LHCN-M2 (cell line): ENCODE measurements at regions not wholly inside any gene's neighbourhood (a gene's known extent, or its start where the extent isn't known, plus 50 kb on each side); places are given as distances from the start of the nearest gene placed in this dataset.
"Not testable (repeated sequence)": the region's sequence is repeated elsewhere in the genome, so short reads cannot be mapped to it uniquely, and the experiment has no call there.

Source experiments
- DNase-seq: peaks from one replicate; pipeline ENCODE4 v3.0.0-alpha.2; 2012; ENCODE audit warnings: low read depth

- no peak for DNase-seq
Observed at GRCh38 chr4:163273922-163274321, 58.5 kb downstream of the NPY1R start.

- DNase-seq: no peak
Observed at GRCh38 chr4:163273203-163273602, 59.2 kb downstream of the NPY1R start.

- no peak for DNase-seq
Observed at GRCh38 chr4:163271555-163272127, 60.8 kb downstream of the NPY1R start.

DNA sequence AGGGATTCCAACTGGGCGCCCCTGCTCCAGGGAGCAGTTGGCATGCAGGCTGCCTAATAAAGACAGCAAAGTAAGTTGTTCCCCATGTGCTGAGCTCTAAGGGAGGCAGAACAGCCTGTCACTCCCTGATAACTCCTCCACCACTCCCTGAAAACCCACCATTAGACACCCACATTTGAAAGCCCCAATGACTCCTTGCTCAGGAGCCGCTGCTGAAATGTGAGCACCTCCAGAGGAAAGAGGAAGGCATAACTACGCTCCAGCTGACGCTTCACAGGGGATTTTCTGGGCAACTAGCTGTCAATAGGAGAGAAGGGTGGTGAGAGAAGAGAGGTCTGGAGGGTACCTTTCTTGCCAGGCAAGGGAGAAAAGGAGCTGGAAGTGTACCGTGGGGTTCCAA is 62.5 kb downstream of the NPY1R start:
- no peak for DNase-seq

DNA sequence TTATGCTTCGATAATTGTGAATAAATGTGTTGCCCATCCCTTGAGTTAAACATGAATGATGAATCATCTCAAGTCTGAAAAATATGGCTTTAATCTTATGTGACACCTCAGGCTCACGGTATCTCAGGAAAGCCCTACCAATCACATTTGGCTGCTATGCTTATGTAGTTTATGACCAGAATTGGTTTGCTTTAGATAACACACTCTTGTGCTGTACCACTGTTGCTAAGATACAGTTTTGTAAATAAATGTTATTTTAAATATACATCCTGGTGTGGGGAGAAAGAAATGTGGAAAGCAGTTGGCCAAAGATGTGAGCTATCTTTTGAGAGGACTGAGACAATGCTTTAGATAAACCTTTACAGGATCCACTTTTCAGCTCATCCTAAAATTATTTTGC is 63.2 kb downstream of the NPY1R start:
- no peak for DNase-seq

DNA sequence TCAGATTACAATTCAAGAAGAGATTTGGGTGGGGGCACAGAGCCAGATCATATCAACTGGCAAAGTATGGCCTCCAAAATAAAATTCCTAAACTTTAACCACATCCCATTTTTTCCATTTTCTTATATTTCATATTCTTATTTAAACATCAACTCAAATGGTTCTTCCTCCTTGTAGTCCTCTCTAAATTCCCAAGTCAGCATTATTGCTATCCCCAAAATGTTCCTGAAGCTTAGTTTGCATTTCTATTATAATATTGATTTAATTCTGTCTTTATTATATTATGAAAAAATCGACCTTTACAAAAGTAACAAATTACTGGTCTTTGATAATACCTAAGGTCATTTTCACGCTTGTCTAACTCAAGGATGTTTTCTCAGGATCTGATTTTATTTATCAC is 67.5 kb downstream of the NPY1R start:
- DNase-seq: no peak

DNA sequence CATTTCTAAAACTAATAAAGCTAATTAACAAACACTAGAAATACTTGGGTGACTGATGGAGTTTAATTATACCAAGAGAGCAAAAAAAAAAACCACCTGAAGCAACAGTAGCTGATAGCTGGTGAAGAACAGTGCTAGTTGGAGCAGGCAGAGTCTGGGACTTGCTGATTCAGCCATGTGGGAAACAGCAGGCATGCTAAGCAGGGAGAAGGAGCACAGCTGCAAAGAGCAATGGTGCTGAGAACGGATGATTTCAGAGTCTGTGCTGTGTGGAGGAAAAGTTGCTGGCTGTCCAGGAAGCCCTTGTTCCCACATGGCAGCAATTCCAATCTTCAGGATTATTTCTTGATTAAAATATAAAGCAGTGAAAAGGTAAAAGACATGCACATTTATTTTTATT is 68.8 kb downstream of the NPY1R start:
- peak; percentile 3 for DNase-seq

- no peak for DNase-seq
Observed at GRCh38 chr4:163256680-163257343, 75.6 kb downstream of the NPY1R start.

DNA sequence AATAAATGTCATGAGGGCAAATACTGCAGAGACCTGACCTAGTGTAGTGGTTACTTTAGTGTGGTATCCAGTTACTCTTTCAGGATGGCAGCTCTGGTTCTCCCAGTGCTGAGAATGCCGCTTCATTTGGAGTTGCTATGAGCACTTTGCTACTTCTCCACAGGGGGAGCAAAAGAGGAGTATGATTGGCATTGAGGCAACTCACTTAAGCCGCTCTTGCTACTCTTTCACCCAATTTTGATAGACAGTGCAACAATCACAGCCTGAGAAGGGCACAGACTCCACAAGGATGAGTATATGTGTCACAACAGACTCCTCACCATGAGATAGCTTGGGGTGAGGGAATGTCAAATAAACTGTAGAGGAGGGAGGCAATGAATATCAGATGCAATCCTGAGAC is 81.2 kb downstream of the NPY1R start:
- DNase-seq: peak; percentile 3

DNA sequence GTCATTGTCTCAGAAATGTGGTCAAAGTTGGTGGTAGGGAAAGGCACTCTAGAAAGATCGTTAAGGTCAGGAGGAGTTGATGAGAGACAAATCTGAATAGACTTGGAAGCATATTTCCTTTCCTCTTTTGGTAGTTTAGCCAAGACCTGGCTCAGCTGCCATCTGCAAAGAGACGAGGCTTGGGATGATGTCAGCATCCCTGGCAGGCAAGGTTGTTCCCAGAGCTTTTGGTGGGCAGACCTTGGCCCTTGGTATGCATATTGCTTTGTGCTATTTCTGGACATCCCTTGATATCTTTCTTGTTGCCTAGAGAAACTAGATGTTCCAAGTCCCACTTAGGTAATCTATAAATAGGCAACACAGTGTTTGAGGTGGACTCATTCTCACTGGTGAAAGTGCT is 82.4 kb upstream of the NAF1 start:
- no peak for DNase-seq

DNA sequence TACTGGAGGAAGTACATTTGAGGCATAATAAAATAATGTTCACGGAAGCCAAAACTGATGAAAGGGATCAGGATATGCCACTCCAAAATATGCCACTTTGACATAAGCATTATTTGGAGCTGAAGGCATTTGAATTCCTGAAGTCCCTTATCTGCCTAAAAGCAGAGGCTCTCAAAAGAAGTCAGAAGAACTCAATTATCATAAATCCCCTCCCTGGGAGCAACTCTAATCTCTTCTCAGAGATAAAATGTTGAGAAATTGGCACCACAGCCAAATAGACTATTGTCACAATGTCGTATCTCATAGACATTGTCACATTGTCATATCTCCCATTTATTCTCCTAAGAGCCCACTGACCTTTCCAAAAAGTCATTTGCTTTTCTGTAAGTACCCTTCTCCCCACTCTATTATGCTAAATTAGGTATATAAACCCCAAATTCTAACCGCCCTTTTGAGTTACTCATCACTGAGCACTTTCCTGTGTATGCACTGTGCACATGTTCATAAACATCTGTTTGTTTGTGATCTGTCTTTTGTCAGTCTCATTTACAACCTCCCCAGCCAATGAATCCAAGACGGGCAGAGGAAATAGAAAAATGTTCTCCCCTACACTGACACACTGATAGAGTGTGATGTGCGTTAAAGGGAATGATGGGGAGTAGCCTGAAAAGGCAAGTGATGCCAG is 78.5 kb upstream of the NAF1 start:
- no peak for DNase-seq

- DNase-seq: no peak
Observed at GRCh38 chr4:163243297-163243981, 76.7 kb upstream of the NAF1 start.

DNA sequence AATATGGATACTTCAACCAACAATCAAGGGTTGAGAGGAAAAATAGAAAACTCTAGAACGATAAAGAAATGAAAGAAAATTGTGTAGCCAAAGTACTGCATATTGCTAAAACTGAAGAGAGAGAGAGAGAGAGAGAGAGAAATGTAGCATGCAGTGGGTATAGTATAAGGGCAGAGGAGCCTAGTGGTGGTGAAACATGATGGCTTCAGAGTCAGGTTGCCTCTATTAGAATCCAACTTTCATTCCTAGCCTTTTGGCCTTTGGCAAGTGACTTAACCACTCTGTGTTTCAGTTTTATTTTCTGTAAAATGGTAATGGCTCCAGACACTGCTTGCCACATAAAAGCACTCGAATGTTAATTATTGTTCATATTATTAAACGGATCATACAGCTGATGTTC is 71.2 kb upstream of the NAF1 start:
- no peak for DNase-seq

- DNase-seq: not testable (repeated sequence)
Observed at GRCh38 chr4:163236389-163236788, 69.7 kb upstream of the NAF1 start.

DNA sequence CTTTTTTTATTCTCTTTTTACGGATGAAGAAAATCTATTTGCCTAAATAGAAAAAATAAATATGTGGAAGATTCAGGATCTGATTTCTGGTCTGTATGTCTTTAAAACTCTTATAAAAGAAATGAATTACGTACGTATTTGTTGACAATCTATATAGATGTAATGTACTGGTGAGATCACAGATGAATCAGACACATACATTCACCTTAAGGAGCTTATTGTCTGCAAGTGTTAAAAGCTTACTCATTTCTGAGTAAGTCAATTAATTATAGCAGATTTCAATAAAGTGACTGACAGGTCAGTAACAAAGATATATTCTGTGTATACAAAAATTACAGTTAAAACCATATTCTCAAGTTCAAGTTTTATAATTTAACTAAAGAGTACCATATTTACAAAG is 66.6 kb upstream of the NAF1 start:
- no peak for DNase-seq

DNA sequence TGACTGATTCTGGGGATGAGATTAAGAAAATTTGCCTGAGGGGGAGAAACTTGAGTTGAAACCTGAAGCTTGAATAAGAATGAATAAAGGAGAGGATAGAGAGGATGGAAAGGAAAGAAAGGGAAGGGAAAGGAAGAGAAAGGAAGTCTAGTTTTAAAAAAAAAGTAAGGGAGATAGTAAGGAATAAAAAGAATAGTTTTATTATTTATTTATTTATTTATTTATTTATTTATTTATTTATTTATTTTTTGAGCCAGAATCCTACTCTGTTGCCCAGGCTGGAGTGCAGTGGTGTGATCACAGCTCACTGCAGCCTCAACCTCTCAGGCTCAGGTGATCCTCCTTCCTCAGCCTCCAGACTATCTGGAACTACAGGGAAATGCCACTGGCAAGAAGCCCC is 62.0 kb upstream of the NAF1 start:
- DNase-seq: no peak

DNA sequence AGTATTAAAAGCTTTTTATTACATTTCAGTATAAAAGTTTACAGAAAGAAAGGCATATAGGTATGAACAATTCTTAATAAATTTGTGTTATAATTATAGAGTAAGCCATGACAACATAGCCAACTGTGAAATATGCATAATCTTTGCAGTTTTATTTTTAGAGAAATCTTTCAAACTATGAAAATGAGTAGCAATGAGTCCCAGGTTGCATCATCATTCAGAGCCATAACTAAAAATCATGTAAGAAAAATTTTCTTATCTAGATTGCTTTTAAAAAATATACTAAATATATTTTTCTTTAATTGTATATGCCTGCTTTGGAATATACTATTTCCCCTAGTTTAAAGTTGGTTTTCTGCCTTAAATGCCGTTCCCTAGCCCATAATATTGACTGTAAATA is 54.8 kb upstream of the NAF1 start:
- no peak for DNase-seq

DNA sequence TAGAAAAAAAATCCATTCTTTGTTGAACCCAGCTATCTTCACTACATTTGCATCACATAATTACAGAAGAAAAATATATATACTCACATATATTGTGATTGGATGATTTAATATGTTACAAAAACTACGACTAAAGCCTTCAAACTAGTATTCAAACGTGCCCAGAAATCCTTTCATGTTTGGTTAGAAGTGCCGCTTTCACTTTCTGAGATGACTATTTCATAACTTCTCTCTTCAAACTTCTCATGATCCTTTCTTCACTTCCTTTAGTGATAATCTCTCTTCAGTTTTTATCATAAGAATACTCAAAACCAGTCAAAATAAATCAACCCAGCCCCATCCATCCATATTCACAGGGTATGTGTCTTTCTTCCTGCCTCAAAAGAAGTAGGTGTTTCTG is 50.8 kb upstream of the NAF1 start:
- no peak for DNase-seq
